ENCODE measurements at regions not wholly inside any gene's neighbourhood (a gene's known extent, or its start where the extent isn't known, plus 50 kb on each side); places are given as distances from the start of the nearest gene placed in this dataset.

DNA sequence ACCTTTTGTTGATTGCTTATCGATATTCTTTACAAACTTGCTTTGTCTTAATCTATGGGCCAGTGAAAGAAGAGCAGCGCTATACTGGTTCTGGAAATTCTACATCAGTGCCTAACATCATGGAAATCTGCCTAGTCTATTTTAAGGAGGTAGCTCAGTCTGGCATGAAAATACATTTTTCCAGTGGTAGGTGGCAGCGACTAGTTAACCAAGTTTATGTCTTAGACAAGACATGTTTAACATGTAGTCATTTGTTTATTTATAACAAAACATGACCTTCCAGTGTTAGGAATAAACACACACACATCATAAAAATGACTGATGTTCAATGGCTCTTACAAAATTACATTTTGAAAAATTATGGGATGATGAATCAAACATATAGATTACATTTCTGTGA lies 336.0 kb upstream of the SOX5 start:
- H3K9ac ChIP-seq (ENCODE audit: low read length) = no peak overlapping the region
- H3K36me3 ChIP-seq (ENCODE audit: control insufficient read depth, low read depth, low read length) = no peaks in the 10 kb centered on the region

GRCh38 chr12:24281341-24281740 lies 331.9 kb upstream of the SOX5 start:
- no peaks in the 10 kb centered on the region for H3K27me3 ChIP-seq (ENCODE audit: control insufficient read depth, insufficient read depth, low read length)
- H3K27ac ChIP-seq (ENCODE audit: low read length) = no peak overlapping the region
- peak overlapping the region; percentile 6 for H3K4me3 ChIP-seq (ENCODE audit: low read length)
- H3K9me3 ChIP-seq (ENCODE audit: control insufficient read depth, low read depth, low read length) = no peaks in the 10 kb centered on the region
- no peaks in the 10 kb centered on the region for H3K36me3 ChIP-seq (ENCODE audit: control insufficient read depth, low read depth, low read length)
- peaks cover 34% of the 10 kb centered on the region for H3K4me1 ChIP-seq (ENCODE audit: control insufficient read depth, low read depth, low read length)
- H3K9ac ChIP-seq (ENCODE audit: low read length) = no peak overlapping the region

More for the DNA sequence above, 336.0 kb upstream of the SOX5 start:
- no peak overlapping the region for H3K27ac ChIP-seq (ENCODE audit: low read length)
- H3K9me3 ChIP-seq (ENCODE audit: control insufficient read depth, low read depth, low read length) = no peaks in the 10 kb centered on the region
- H3K27me3 ChIP-seq (ENCODE audit: control insufficient read depth, insufficient read depth, low read length) = no peaks in the 10 kb centered on the region
- peaks cover 23% of the 10 kb centered on the region for H3K4me1 ChIP-seq (ENCODE audit: control insufficient read depth, low read depth, low read length)
- no peak overlapping the region for H3K4me3 ChIP-seq (ENCODE audit: low read length)

DNA sequence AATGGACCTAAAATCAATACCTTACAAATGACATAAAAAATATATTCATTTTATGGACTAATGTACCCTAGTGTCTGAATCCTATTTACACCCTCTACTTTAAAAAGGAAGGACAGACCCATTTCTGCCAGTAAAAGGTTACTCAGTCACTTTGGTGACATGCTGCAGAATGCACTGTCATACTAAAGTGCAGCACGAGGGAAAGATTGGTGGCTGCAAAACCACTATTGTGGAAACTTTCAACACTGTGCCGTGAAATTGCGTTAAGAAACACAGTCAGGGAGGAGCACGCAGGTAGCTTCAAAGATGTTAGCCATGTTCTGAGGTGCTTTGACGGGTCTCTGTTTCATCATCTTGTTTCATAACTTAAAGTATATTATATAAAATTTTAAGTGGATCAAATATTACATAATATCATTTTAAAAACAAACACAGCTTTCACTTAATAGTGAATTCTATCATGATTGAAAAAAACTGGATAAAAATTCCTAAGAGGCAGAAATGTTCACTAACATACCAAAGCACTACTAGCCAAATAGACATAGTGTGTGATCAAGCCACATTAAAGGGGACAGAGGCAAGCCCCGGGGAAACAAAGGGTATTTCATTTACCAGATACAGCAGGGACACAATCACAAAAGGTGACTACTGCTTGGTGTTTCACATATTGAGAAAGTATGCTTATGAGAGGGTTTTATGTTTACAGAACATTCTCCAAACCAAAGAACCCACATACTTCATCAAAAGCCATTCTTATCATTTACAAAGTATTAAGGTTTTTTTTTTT lies 330.8 kb upstream of the SOX5 start:
- Histone ChIP-seq H3K36me3 (ENCODE audit: control insufficient read depth, low read depth, low read length) (no peaks in the 10 kb centered on the region), H3K9ac (ENCODE audit: low read length) (no peak overlapping the region), H3K4me1 (ENCODE audit: control insufficient read depth, low read depth, low read length) (peaks cover 34% of the 10 kb centered on the region), H3K4me3 (ENCODE audit: low read length) (no peak overlapping the region), H3K27ac (ENCODE audit: low read length) (no peak overlapping the region), H3K27me3 (ENCODE audit: control insufficient read depth, insufficient read depth, low read length) (no peaks in the 10 kb centered on the region), H3K9me3 (ENCODE audit: control insufficient read depth, low read depth, low read length) (no peaks in the 10 kb centered on the region)

DNA sequence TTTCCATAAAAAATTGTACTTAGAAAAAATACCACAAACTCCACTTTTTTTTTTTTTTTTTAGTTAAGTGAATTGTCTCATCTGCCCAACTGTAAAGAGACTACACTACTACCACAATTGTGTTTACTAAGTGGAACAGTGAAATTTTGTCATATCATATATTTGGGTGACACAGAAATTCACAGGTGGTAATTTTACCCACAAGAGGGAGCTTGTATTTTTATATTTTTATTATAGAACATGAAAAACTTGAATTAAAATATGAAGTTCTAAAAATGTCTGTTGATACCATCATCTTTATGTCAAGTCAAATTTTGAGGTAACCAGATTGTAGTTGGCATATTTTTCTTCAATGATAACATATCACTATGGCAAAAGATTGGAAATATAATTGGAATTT lies 329.4 kb upstream of the SOX5 start:
- Histone ChIP-seq H3K27me3 (ENCODE audit: control insufficient read depth, insufficient read depth, low read length) (no peaks in the 10 kb centered on the region), H3K9ac (ENCODE audit: low read length) (no peak overlapping the region), H3K4me3 (ENCODE audit: low read length) (no peak overlapping the region), H3K36me3 (ENCODE audit: control insufficient read depth, low read depth, low read length) (no peaks in the 10 kb centered on the region), H3K27ac (ENCODE audit: low read length) (no peak overlapping the region), H3K9me3 (ENCODE audit: control insufficient read depth, low read depth, low read length) (no peaks in the 10 kb centered on the region), H3K4me1 (ENCODE audit: control insufficient read depth, low read depth, low read length) (peaks cover 31% of the 10 kb centered on the region)

GRCh38 chr12:24270965-24271364 lies 321.5 kb upstream of the SOX5 start:
- Histone ChIP-seq H3K4me3 (ENCODE audit: low read length) (no peak overlapping the region), H3K4me1 (ENCODE audit: control insufficient read depth, low read depth, low read length) (no peaks in the 10 kb centered on the region), H3K9ac (ENCODE audit: low read length) (no peak overlapping the region), H3K9me3 (ENCODE audit: control insufficient read depth, low read depth, low read length) (no peaks in the 10 kb centered on the region), H3K27ac (ENCODE audit: low read length) (no peak overlapping the region), H3K36me3 (ENCODE audit: control insufficient read depth, low read depth, low read length) (no peaks in the 10 kb centered on the region), H3K27me3 (ENCODE audit: control insufficient read depth, insufficient read depth, low read length) (no peaks in the 10 kb centered on the region)

- H3K9ac ChIP-seq (ENCODE audit: low read length) = no peak overlapping the region
- H3K4me1 ChIP-seq (ENCODE audit: control insufficient read depth, low read depth, low read length) = no peaks in the 10 kb centered on the region
- no peaks in the 10 kb centered on the region for H3K36me3 ChIP-seq (ENCODE audit: control insufficient read depth, low read depth, low read length)
- no peaks in the 10 kb centered on the region for H3K27me3 ChIP-seq (ENCODE audit: control insufficient read depth, insufficient read depth, low read length)
- H3K4me3 ChIP-seq (ENCODE audit: low read length) = no peak overlapping the region
- no peaks in the 10 kb centered on the region for H3K9me3 ChIP-seq (ENCODE audit: control insufficient read depth, low read depth, low read length)
- no peak overlapping the region for H3K27ac ChIP-seq (ENCODE audit: low read length)
Measured at GRCh38 chr12:24270464-24270863, 321.0 kb upstream of the SOX5 start.

GRCh38 chr12:24268663-24269186 lies 319.3 kb upstream of the SOX5 start:
- no peaks in the 10 kb centered on the region for H3K27me3 ChIP-seq (ENCODE audit: control insufficient read depth, insufficient read depth, low read length)

GRCh38 chr12:24266982-24267381 lies 317.5 kb upstream of the SOX5 start:
- H3K4me1 ChIP-seq (ENCODE audit: control insufficient read depth, low read depth, low read length) = no peaks in the 10 kb centered on the region
- H3K4me3 ChIP-seq (ENCODE audit: low read length) = no peak overlapping the region
- H3K36me3 ChIP-seq (ENCODE audit: control insufficient read depth, low read depth, low read length) = no peaks in the 10 kb centered on the region
- H3K27me3 ChIP-seq (ENCODE audit: control insufficient read depth, insufficient read depth, low read length) = no peaks in the 10 kb centered on the region
- no peak overlapping the region for H3K9ac ChIP-seq (ENCODE audit: low read length)
- no peaks in the 10 kb centered on the region for H3K9me3 ChIP-seq (ENCODE audit: control insufficient read depth, low read depth, low read length)
- no peak overlapping the region for H3K27ac ChIP-seq (ENCODE audit: low read length)

More at GRCh38 chr12:24268663-24269186, 319.3 kb upstream of the SOX5 start:
- no peaks in the 10 kb centered on the region for H3K36me3 ChIP-seq (ENCODE audit: control insufficient read depth, low read depth, low read length)
- H3K9ac ChIP-seq (ENCODE audit: low read length) = no peak overlapping the region
- H3K4me3 ChIP-seq (ENCODE audit: low read length) = no peak overlapping the region
- H3K9me3 ChIP-seq (ENCODE audit: control insufficient read depth, low read depth, low read length) = no peaks in the 10 kb centered on the region
- no peaks in the 10 kb centered on the region for H3K4me1 ChIP-seq (ENCODE audit: control insufficient read depth, low read depth, low read length)
- no peak overlapping the region for H3K27ac ChIP-seq (ENCODE audit: low read length)

DNA sequence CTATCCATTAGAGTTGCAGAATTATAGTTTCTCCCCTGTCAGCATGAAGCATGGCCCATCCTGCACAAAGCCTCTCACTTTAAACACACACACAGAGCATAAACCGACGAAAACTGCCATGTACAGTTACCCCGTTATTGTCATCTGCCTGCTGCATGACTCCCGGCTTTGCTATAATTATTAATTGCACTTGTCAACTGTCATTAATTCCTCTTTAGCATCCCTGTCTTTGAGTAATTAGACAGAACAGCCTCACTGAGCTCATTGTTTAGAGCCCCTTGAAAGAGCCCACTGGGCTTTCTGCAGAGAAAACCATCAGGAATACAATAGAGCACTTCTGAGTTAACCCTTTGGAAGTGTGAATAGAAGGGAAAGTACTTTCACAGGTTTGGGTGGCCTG lies 307.2 kb upstream of the SOX5 start:
- H3K9ac ChIP-seq (ENCODE audit: low read length) = no peak overlapping the region

GRCh38 chr12:24255920-24256665 lies 306.6 kb upstream of the SOX5 start:
- H3K36me3 ChIP-seq (ENCODE audit: control insufficient read depth, low read depth, low read length) = no peaks in the 10 kb centered on the region
- no peaks in the 10 kb centered on the region for H3K9me3 ChIP-seq (ENCODE audit: control insufficient read depth, low read depth, low read length)
- H3K4me3 ChIP-seq (ENCODE audit: low read length) = no peak overlapping the region
- H3K27ac ChIP-seq (ENCODE audit: low read length) = no peak overlapping the region
- H3K4me1 ChIP-seq (ENCODE audit: control insufficient read depth, low read depth, low read length) = peaks cover 35% of the 10 kb centered on the region
- H3K27me3 ChIP-seq (ENCODE audit: control insufficient read depth, insufficient read depth, low read length) = no peaks in the 10 kb centered on the region
- no peak overlapping the region for H3K9ac ChIP-seq (ENCODE audit: low read length)

More for the DNA sequence above, 307.2 kb upstream of the SOX5 start:
- Histone ChIP-seq H3K4me3 (ENCODE audit: low read length) (no peak overlapping the region), H3K4me1 (ENCODE audit: control insufficient read depth, low read depth, low read length) (peaks cover 35% of the 10 kb centered on the region), H3K27ac (ENCODE audit: low read length) (no peak overlapping the region), H3K36me3 (ENCODE audit: control insufficient read depth, low read depth, low read length) (no peaks in the 10 kb centered on the region), H3K27me3 (ENCODE audit: control insufficient read depth, insufficient read depth, low read length) (no peaks in the 10 kb centered on the region), H3K9me3 (ENCODE audit: control insufficient read depth, low read depth, low read length) (no peaks in the 10 kb centered on the region)

DNA sequence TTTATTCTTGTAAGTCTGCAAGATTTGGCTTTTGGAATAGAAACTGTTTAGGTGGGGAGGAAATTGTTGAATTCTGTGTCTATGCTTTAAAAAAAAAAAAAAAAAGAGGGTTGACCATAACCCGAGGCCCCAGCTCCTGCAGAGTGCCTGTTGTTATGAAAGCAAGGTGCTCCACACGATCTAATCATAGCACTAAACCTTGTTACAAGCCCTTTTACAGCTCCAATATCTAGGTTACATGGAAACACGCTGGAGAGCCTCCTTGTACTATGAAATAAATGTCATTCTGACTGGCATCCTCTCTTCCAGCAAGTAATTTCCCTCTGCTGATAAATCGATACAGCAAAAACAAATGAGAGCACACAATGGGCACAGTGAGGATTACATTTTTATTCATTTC lies 303.1 kb upstream of the SOX5 start:
- Histone ChIP-seq H3K9me3 (ENCODE audit: control insufficient read depth, low read depth, low read length) (no peaks in the 10 kb centered on the region), H3K9ac (ENCODE audit: low read length) (peak overlapping the region; percentile 6), H3K27me3 (ENCODE audit: control insufficient read depth, insufficient read depth, low read length) (no peaks in the 10 kb centered on the region), H3K36me3 (ENCODE audit: control insufficient read depth, low read depth, low read length) (no peaks in the 10 kb centered on the region), H3K4me1 (ENCODE audit: control insufficient read depth, low read depth, low read length) (peaks cover 35% of the 10 kb centered on the region), H3K27ac (ENCODE audit: low read length) (no peak overlapping the region), H3K4me3 (ENCODE audit: low read length) (peak overlapping the region; percentile 48)

Data from iPS-18a (cell line).